ENCODE measurements at regions not wholly inside any gene's neighbourhood (a gene's known extent, or its start where the extent isn't known, plus 50 kb on each side); places are given as distances from the start of the nearest gene placed in this dataset.

DNA sequence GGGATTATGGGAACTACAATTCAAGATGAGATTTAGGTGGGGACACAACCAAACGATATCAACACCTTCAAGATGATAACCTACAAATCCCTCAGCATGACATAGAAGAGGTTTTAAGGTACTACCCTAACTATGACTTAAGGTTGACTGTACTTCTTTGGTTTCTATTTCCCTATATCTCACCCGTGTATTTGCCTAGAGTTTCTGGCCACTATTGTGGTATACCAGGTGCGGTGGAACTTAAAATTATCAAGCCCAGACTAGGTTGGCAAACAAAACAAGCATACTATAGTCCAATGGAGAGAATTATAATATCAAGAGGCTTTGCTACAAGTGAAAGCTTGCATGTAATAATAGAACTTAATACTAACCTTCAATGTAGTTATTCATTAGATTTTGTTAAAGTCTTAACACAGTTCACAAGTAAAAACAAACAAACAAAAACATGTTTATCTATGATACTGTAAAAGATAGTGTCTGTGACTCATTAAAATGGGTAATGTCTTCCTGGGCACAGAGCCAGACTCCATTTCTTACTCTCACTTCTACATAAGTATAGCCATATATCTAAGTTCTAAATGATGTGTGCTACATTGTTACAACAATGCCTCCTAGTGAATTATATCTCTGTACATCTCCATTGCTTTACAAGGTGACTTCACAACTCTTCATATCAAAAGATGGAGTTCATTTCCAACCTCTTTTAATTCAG is 479.1 kb downstream of the ZBBX start (continued):
- no peak for TF ChIP-seq ZNF609 (CRISPR knock-in tag; IDR thresholded peaks at IDR 0.05; ENCODE audit: borderline replicate concordance)
- no peak for TF ChIP-seq FOSL1 (tag; conservative IDR thresholded peaks at IDR 0.05)
- no peak for TF ChIP-seq NFE2 (IDR thresholded peaks at IDR 0.05; ENCODE audit: low read depth)
- no peak for TF ChIP-seq PHF21A (IDR thresholded peaks at IDR 0.05; ENCODE audit: borderline replicate concordance, low read depth)
- no peak for TF ChIP-seq XRCC4 (IDR thresholded peaks at IDR 0.05; ENCODE audit: extremely low read depth, insufficient read depth, insufficient read length)
- TF ChIP-seq ZNF644 (tag; IDR thresholded peaks at IDR 0.05; ENCODE audit: low read depth) = no peak
- TF ChIP-seq, protein P1, sequence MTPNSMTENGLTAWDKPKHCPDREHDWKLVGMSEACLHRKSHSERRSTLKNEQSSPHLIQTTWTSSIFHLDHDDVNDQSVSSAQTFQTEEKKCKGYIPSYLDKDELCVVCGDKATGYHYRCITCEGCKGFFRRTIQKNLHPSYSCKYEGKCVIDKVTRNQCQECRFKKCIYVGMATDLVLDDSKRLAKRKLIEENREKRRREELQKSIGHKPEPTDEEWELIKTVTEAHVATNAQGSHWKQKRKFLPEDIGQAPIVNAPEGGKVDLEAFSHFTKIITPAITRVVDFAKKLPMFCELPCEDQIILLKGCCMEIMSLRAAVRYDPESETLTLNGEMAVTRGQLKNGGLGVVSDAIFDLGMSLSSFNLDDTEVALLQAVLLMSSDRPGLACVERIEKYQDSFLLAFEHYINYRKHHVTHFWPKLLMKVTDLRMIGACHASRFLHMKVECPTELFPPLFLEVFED (CRISPR knock-in tag; conservative IDR thresholded peaks at IDR 0.05) = no peak
- no peak for TF ChIP-seq LEF1 (IDR thresholded peaks at IDR 0.05)
- TF ChIP-seq FOXJ3 (CRISPR knock-in tag; IDR thresholded peaks at IDR 0.05) = no peak
- no peak for TF ChIP-seq ZNF23 (CRISPR knock-in tag; IDR thresholded peaks at IDR 0.05)

Measured in K562 (cell line).